OCI-LY3 (cell line): ENCODE measurements at regions not wholly inside any gene's neighbourhood (a gene's known extent, or its start where the extent isn't known, plus 50 kb on each side); places are given as distances from the start of the nearest gene placed in this dataset.

Source experiments
- H2AFZ ChIP-seq: fragments of 200-600, 300-600 bp; shearing (Covaris generic); 2 replicates; pipeline ENCODE4 v1.6.0; 2014; ENCODE audit warnings: antibody characterized with exemption, low read depth, low read length
- H3K27ac ChIP-seq: fragments of 200-600, 300-600 bp; sonication (generic); 2 replicates; pipeline ENCODE4 v1.5.1; 2014; ENCODE audit warnings: mild to moderate bottlenecking, low read length, moderate library complexity, mixed read lengths
- H3K27me3 ChIP-seq: fragments of 200-600, 300-600 bp; sonication (generic); 2 replicates; pipeline ENCODE4 v1.6.1; 2014; ENCODE audit warnings: low read depth, low read length, mixed read lengths
- H3K36me3 ChIP-seq: fragments of 200-600, 300-600 bp; sonication (generic); replicated peaks from 2 replicates; pipeline ENCODE3; 2014; ENCODE audit warnings: low read depth, low read length, mixed read lengths
- H3K4me1 ChIP-seq: fragments of 300-600, 200-600 bp; sonication (generic); 2 replicates; pipeline ENCODE4 v1.6.1; 2014; ENCODE audit warnings: low read length, mixed read lengths
- H3K4me2 ChIP-seq: fragments of 200-600, 300-600 bp; sonication (generic); 2 replicates; pipeline ENCODE4 v1.6.1; 2014; ENCODE audit warnings: low read length, mixed read lengths
- H3K4me3 ChIP-seq: fragments of 300-600, 200-600 bp; sonication (generic); 2 replicates; pipeline ENCODE4 v1.5.1; 2014; ENCODE audit warnings: antibody characterized with exemption, mild to moderate bottlenecking, low read length, moderate library complexity
- H3K79me2 ChIP-seq: fragments of 300-600, 200-600 bp; shearing (Covaris generic); 2 replicates; pipeline ENCODE4 v1.6.1; 2014; ENCODE audit warnings: mild to moderate bottlenecking, low read length, mixed read lengths
- H3K9ac ChIP-seq: fragments of 300-600, 200-600 bp; shearing (Covaris generic); 2 replicates; pipeline ENCODE4 v1.6.0; 2014; ENCODE audit warnings: mild to moderate bottlenecking, low read length, moderate library complexity
- H3K9me3 ChIP-seq: fragments of 200-600, 300-600 bp; shearing (Covaris generic); 2 replicates; pipeline ENCODE4 v1.6.1; 2014; ENCODE audit warnings: low read length, mixed read lengths; ENCODE audit not compliant: insufficient read depth
- H4K20me1 ChIP-seq: fragments of 200-600, 300-600 bp; sonication (generic); 2 replicates; pipeline ENCODE4 v1.6.1; 2016; ENCODE audit warnings: low read length, mixed read lengths; ENCODE audit not compliant: insufficient read depth
- CTCF ChIP-seq: fragments of 200-600, 300-600 bp; sonication (generic); IDR thresholded peaks from 2 replicates; pipeline ENCODE4 v1.5.1; 2014; ENCODE audit warnings: antibody characterized with exemption, low read length, low read depth
- EZH2phosphoT487 ChIP-seq: fragments of 200-600 bp; shearing (Covaris generic); IDR thresholded peaks from 2 replicates; pipeline ENCODE4 v1.6.1; 2018; ENCODE audit warnings: antibody characterized with exemption, mixed run types, low read depth

- Histone ChIP-seq H3K9ac (no peak overlapping the region), H2AFZ (no peak overlapping the region), H3K79me2 (no peaks in the 10 kb centered on the region), H3K36me3 (no peaks in the 10 kb centered on the region), H4K20me1 (no peaks in the 10 kb centered on the region), H3K9me3 (no peaks in the 10 kb centered on the region), H3K27me3 (peaks cover 30% of the 10 kb centered on the region), H3K4me2 (no peak overlapping the region), H3K4me3 (no peak overlapping the region), H3K27ac (no peak overlapping the region), H3K4me1 (no peaks in the 10 kb centered on the region)
- TF ChIP-seq CTCF (peak; percentile 60), EZH2phosphoT487 (no peak)
These were observed 92.9 kb downstream of the GPR139 start for GRCh38 chr16:19980632-19981265.

- Histone ChIP-seq H3K27me3 (peaks cover 31% of the 10 kb centered on the region), H3K79me2 (no peaks in the 10 kb centered on the region), H3K4me3 (no peak overlapping the region), H3K27ac (no peak overlapping the region), H3K36me3 (no peaks in the 10 kb centered on the region), H3K9me3 (no peaks in the 10 kb centered on the region), H3K9ac (no peak overlapping the region), H4K20me1 (no peaks in the 10 kb centered on the region), H2AFZ (no peak overlapping the region), H3K4me1 (no peaks in the 10 kb centered on the region), H3K4me2 (no peak overlapping the region)
- TF ChIP-seq EZH2phosphoT487 (no peak), CTCF (no peak)
These were observed 94.1 kb downstream of the GPR139 start for GRCh38 chr16:19979638-19980037.

- TF ChIP-seq EZH2phosphoT487 = no peak
- TF ChIP-seq CTCF = no peak
- Histone ChIP-seq H3K27ac (no peak overlapping the region), H2AFZ (no peak overlapping the region), H3K4me1 (no peaks in the 10 kb centered on the region), H3K4me2 (no peak overlapping the region), H3K79me2 (no peaks in the 10 kb centered on the region), H3K9me3 (no peaks in the 10 kb centered on the region), H3K36me3 (no peaks in the 10 kb centered on the region), H3K27me3 (peaks cover 18% of the 10 kb centered on the region; the same call in 1 of the 2 replicates), H3K9ac (no peak overlapping the region), H3K4me3 (no peak overlapping the region), H4K20me1 (no peaks in the 10 kb centered on the region)
These were observed 90.0 kb upstream of the GPRC5B start for GRCh38 chr16:19974607-19975006.

- H3K4me1 ChIP-seq = no peaks in the 10 kb centered on the region
- no peaks in the 10 kb centered on the region for H4K20me1 ChIP-seq
- H3K9ac ChIP-seq = no peak overlapping the region
- no peak overlapping the region for H3K4me3 ChIP-seq
- peaks cover 11% of the 10 kb centered on the region; the same call in 1 of the 2 replicates for H3K27me3 ChIP-seq
- no peak for TF ChIP-seq EZH2phosphoT487
- TF ChIP-seq CTCF = no peak
- no peaks in the 10 kb centered on the region for H3K79me2 ChIP-seq
- no peaks in the 10 kb centered on the region for H3K36me3 ChIP-seq
- H3K27ac ChIP-seq = no peak overlapping the region
- H3K9me3 ChIP-seq = no peaks in the 10 kb centered on the region
- no peak overlapping the region for H3K4me2 ChIP-seq
- H2AFZ ChIP-seq = no peak overlapping the region
These were observed 87.5 kb upstream of the GPRC5B start for GRCh38 chr16:19972111-19972510.
